ENCODE measurements at regions not wholly inside any gene's neighbourhood (a gene's known extent, or its start where the extent isn't known, plus 50 kb on each side); places are given as distances from the start of the nearest gene placed in this dataset. TPM values are rescaled to one million over a fixed set of nuclear protein-coding genes. Genes with fewer than 3 reads are reported as not detected.

Small RNA genes in the stretch of these regions (small RNA-seq; reads per million reads assigned to genes)
- gene AC009804.1 (ENCODE audit: low replicate concordance) (not detected), gene RF00275 (ENCODE audit: low replicate concordance) (not detected), gene RF00443 (ENCODE audit: low replicate concordance) (not detected), gene RN7SL865P (ENCODE audit: low replicate concordance) (not detected)

Measured in skin of body (tissue), 1 donor.